Spleen (tissue), 7 donors: ENCODE measurements at regions not wholly inside any gene's neighbourhood (a gene's known extent, or its start where the extent isn't known, plus 50 kb on each side); places are given as distances from the start of the nearest gene placed in this dataset.

Experiments used
- CTCF ChIP-seq, 11 experiments: fragments of 200-600 bp in 7 of 11; fragments of 450-650 bp in 4 of 11; sonication (generic) in 4 of 11; IDR thresholded peaks in 8 of 11; conservative IDR thresholded peaks in 3 of 11; 1 replicate in 7 of 11; 2 replicates in 4 of 11; pipeline versions ENCODE4 v1.4.0 to v1.8.0; 2016 to 2021; ENCODE audit warnings: antibody characterized with exemption in 11 of 11, inconsistent platforms in 4 of 11, mild to moderate bottlenecking in 1 of 11
- POLR2A ChIP-seq, 3 donors: fragments of 450-650 bp; IDR thresholded peaks; one replicate each; pipeline ENCODE4 v1.5.1; 2017; ENCODE audit warnings: antibody characterized with exemption in 3 of 3, mild to moderate bottlenecking in 1 of 3
- POLR2AphosphoS5 ChIP-seq, 3 donors: sonication (generic); formaldehyde crosslinking; IDR thresholded peaks; one replicate each; pipeline ENCODE4 v1.5.1; 2017; ENCODE audit warnings: antibody characterized with exemption in 3 of 3
- donor health status: DM: no; HTN: no; CAD: no; lungs with moderate emphysema.
- donor health status: DM: no; HTN: no; CAD: no.
- donor health status: DM: no; HTN: no; CAD: no.

DNA sequence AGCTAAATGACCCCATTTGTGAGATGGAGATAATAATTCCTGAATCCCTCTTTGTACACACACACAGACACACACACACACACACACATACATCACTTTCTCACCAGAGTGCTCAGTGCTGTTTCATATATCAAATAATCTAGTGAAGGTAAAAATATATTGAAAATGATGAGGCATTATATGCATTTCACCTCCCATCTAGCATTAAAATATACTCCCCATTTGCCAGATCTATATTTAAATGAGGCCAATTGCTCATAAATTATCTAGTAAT lies 490.7 kb upstream of the FLRT2 start:
- TF ChIP-seq CTCF (IDR thresholded peaks at IDR 0.05 in 8 of 11, conservative IDR thresholded peaks at IDR 0.05 in 3 of 11) = no peak
- TF ChIP-seq POLR2AphosphoS5 (IDR thresholded peaks at IDR 0.05) = no peak
- TF ChIP-seq POLR2A (IDR thresholded peaks at IDR 0.05) = no peak
